B cell (primary cell): ENCODE measurements at regions not wholly inside any gene's neighbourhood (a gene's known extent, or its start where the extent isn't known, plus 50 kb on each side); places are given as distances from the start of the nearest gene placed in this dataset.

Experiments
- EZH2 ChIP-seq: IDR thresholded peaks from 2 replicates; pipeline ENCODE4 v1.6.1; 2012; ENCODE audit warnings: borderline replicate concordance, low read depth, mild to moderate bottlenecking, moderate library complexity, low read length; ENCODE audit not compliant: insufficient read depth, poor library complexity, severe bottlenecking
- TF ChIP-seq, protein P1 (sequence below): fragments of 200-600 bp; IDR thresholded peaks from one replicate; pipeline ENCODE4 v1.8.0; 2022; ENCODE audit warnings: antibody characterized with exemption, mild to moderate bottlenecking

- no peak for TF ChIP-seq EZH2
- TF ChIP-seq, protein P1, sequence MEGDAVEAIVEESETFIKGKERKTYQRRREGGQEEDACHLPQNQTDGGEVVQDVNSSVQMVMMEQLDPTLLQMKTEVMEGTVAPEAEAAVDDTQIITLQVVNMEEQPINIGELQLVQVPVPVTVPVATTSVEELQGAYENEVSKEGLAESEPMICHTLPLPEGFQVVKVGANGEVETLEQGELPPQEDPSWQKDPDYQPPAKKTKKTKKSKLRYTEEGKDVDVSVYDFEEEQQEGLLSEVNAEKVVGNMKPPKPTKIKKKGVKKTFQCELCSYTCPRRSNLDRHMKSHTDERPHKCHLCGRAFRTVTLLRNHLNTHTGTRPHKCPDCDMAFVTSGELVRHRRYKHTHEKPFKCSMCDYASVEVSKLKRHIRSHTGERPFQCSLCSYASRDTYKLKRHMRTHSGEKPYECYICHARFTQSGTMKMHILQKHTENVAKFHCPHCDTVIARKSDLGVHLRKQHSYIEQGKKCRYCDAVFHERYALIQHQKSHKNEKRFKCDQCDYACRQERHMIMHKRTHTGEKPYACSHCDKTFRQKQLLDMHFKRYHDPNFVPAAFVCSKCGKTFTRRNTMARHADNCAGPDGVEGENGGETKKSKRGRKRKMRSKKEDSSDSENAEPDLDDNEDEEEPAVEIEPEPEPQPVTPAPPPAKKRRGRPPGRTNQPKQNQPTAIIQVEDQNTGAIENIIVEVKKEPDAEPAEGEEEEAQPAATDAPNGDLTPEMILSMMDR: no peak
Observed at GRCh38 chr15:84104853-84105252, 130.7 kb upstream of the GOLGA6L4 start.
